ENCODE measurements at regions not wholly inside any gene's neighbourhood (a gene's known extent, or its start where the extent isn't known, plus 50 kb on each side); places are given as distances from the start of the nearest gene placed in this dataset.

- TF ChIP-seq CTCF (IDR thresholded peaks at IDR 0.05): no peak
- Histone ChIP-seq H3K36me3 (no peaks in the 10 kb centered on the region), H3K4me3 (no peak overlapping the region), H3K27me3 (no peaks in the 10 kb centered on the region), H3K9me3 (no peaks in the 10 kb centered on the region), H3K27ac (no peak overlapping the region), H3K4me1 (no peaks in the 10 kb centered on the region)
- WGBS, 2 donors: 30 to 48% methylated on average over 2 of the region's 2 CpGs
- no peak for DNase-seq
- ATAC-seq: no peak
- FAIRE-seq: no peak
- intact Hi-C loops (cut with DNase I): no loop called here
Observed at GRCh38 chr7:119748991-119749390, 524.0 kb upstream of the KCND2 start.

- Histone ChIP-seq H3K36me3 (no peaks in the 10 kb centered on the region), H3K4me1 (no peaks in the 10 kb centered on the region), H3K4me3 (no peak overlapping the region), H3K9me3 (no peaks in the 10 kb centered on the region), H3K27me3 (no peaks in the 10 kb centered on the region), H3K27ac (no peak overlapping the region)
- no peak for DNase-seq
- ATAC-seq: no peak
- FAIRE-seq: no peak
- intact Hi-C loops (cut with DNase I): no loop called here
- TF ChIP-seq CTCF (IDR thresholded peaks at IDR 0.05): no peak
Observed at GRCh38 chr7:119756687-119757086, 516.3 kb upstream of the KCND2 start.

- Histone ChIP-seq H3K27me3 (no peaks in the 10 kb centered on the region), H3K4me1 (no peaks in the 10 kb centered on the region), H3K9me3 (no peaks in the 10 kb centered on the region), H3K4me3 (no peak overlapping the region), H3K27ac (no peak overlapping the region), H3K36me3 (no peaks in the 10 kb centered on the region)
- no peak for TF ChIP-seq CTCF (IDR thresholded peaks at IDR 0.05)
- ATAC-seq (no peak), DNase-seq (no peak), FAIRE-seq (no peak)
- intact Hi-C loops (cut with DNase I): no loop called here
Observed at GRCh38 chr7:119758254-119758653, 514.7 kb upstream of the KCND2 start.

- 47 to 66% methylated on average over 1 of the region's 1 CpG for WGBS, 2 donors
- Histone ChIP-seq H3K4me3 (no peak overlapping the region), H3K4me1 (no peaks in the 10 kb centered on the region), H3K27ac (no peak overlapping the region), H3K36me3 (no peaks in the 10 kb centered on the region), H3K27me3 (no peaks in the 10 kb centered on the region), H3K9me3 (no peaks in the 10 kb centered on the region)
- ATAC-seq (no peak), FAIRE-seq (no peak), DNase-seq (no peak)
- TF ChIP-seq CTCF (IDR thresholded peaks at IDR 0.05): no peak
- intact Hi-C loops (cut with DNase I): no loop called here
Observed at GRCh38 chr7:119761776-119762175, 511.2 kb upstream of the KCND2 start.

- 22 to 37% methylated on average over 2 of the region's 2 CpGs for WGBS, 2 donors
- no peak for DNase-seq
- H3K4me3 ChIP-seq: no peak overlapping the region
- no peaks in the 10 kb centered on the region for H3K27me3 ChIP-seq
- H3K27ac ChIP-seq: no peak overlapping the region
- no peak for ATAC-seq
- intact Hi-C loops (cut with DNase I): no loop called here
- no peaks in the 10 kb centered on the region for H3K36me3 ChIP-seq
- no peaks in the 10 kb centered on the region for H3K9me3 ChIP-seq
- no peak for TF ChIP-seq CTCF (IDR thresholded peaks at IDR 0.05)
- no peaks in the 10 kb centered on the region for H3K4me1 ChIP-seq
- no peak for FAIRE-seq
Observed at GRCh38 chr7:119782286-119782685, 490.7 kb upstream of the KCND2 start.
